PFSK-1 (cell line): ENCODE measurements at regions not wholly inside any gene's neighbourhood (a gene's known extent, or its start where the extent isn't known, plus 50 kb on each side); places are given as distances from the start of the nearest gene placed in this dataset.

Source experiments
- FOXP2 ChIP-seq: optimal IDR thresholded peaks from 2 replicates; pipeline ENCODE3; 2011; ENCODE audit warnings: borderline replicate concordance, control low read depth, inconsistent platforms; ENCODE audit not compliant: insufficient read depth; ENCODE audit errors: extremely low read length, extremely low read depth
- POLR2AphosphoS5 ChIP-seq: IDR thresholded peaks from 2 replicates; pipeline ENCODE4 v1.6.1; 2012; ENCODE audit warnings: low read depth, mild to moderate bottlenecking, control low read depth, low read length, moderate library complexity
- SIN3A ChIP-seq: IDR thresholded peaks from 2 replicates; pipeline ENCODE4 v1.6.1; 2012; ENCODE audit warnings: mild to moderate bottlenecking, low read length, moderate library complexity, borderline replicate concordance; ENCODE audit not compliant: insufficient read depth
- TAF1 ChIP-seq: IDR thresholded peaks from 2 replicates; pipeline ENCODE4 v1.6.1; 2012; ENCODE audit warnings: low read length, control low read depth, borderline replicate concordance; ENCODE audit not compliant: insufficient read depth
- TF ChIP-seq, protein P1 (sequence below), 2 experiments: IDR thresholded peaks; 2 replicates each; pipeline versions ENCODE4 v1.6.1 to v1.8.0; 2011 to 2012; ENCODE audit warnings: low read depth in 2 of 2, low read length in 2 of 2, control low read depth in 1 of 2, inconsistent platforms in 1 of 2, mild to moderate bottlenecking in 1 of 2, moderate library complexity in 1 of 2; ENCODE audit not compliant: insufficient read depth in 1 of 2

DNA sequence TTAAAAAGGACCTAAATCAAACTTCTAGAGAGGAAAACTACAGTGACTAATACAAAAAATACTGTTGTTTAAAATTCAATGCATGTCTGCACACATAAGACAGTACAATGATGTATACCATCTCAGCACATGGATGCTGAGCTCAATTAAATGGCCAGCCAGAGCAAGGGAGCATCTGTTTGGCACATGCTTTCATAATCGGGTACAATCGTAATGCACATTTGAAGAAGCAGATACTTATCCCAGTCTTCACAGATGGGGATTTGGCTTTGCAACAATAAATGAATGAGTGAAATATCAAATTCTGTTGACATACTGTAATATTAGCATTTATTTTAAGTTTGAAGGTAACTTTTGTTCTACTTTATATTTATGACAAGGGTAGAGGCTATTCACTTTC is 187.8 kb downstream of the CRPPA start:
- no peak for TF ChIP-seq SIN3A
- no peak for TF ChIP-seq TAF1
- TF ChIP-seq, protein P1, sequence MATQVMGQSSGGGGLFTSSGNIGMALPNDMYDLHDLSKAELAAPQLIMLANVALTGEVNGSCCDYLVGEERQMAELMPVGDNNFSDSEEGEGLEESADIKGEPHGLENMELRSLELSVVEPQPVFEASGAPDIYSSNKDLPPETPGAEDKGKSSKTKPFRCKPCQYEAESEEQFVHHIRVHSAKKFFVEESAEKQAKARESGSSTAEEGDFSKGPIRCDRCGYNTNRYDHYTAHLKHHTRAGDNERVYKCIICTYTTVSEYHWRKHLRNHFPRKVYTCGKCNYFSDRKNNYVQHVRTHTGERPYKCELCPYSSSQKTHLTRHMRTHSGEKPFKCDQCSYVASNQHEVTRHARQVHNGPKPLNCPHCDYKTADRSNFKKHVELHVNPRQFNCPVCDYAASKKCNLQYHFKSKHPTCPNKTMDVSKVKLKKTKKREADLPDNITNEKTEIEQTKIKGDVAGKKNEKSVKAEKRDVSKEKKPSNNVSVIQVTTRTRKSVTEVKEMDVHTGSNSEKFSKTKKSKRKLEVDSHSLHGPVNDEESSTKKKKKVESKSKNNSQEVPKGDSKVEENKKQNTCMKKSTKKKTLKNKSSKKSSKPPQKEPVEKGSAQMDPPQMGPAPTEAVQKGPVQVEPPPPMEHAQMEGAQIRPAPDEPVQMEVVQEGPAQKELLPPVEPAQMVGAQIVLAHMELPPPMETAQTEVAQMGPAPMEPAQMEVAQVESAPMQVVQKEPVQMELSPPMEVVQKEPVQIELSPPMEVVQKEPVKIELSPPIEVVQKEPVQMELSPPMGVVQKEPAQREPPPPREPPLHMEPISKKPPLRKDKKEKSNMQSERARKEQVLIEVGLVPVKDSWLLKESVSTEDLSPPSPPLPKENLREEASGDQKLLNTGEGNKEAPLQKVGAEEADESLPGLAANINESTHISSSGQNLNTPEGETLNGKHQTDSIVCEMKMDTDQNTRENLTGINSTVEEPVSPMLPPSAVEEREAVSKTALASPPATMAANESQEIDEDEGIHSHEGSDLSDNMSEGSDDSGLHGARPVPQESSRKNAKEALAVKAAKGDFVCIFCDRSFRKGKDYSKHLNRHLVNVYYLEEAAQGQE (IDR thresholded peaks at IDR 0.05; ENCODE audit: insufficient read depth in 1 of 2, low read depth in 2 of 2, low read length in 2 of 2) = no peak
- no peak for TF ChIP-seq FOXP2
- TF ChIP-seq POLR2AphosphoS5 = no peak

GRCh38 chr7:16232273-16232672 is 189.1 kb downstream of the CRPPA start:
- no peak for TF ChIP-seq FOXP2
- TF ChIP-seq POLR2AphosphoS5 = no peak
- TF ChIP-seq, protein P1 (IDR thresholded peaks at IDR 0.05; ENCODE audit: insufficient read depth in 1 of 2, low read depth in 2 of 2, low read length in 2 of 2) = no peak
- no peak for TF ChIP-seq SIN3A
- TF ChIP-seq TAF1 = no peak

- no peak for TF ChIP-seq POLR2AphosphoS5
- no peak for TF ChIP-seq TAF1
- no peak for TF ChIP-seq FOXP2
- TF ChIP-seq, protein P1 (IDR thresholded peaks at IDR 0.05; ENCODE audit: insufficient read depth in 1 of 2, low read depth in 2 of 2, low read length in 2 of 2) = no peak
- no peak for TF ChIP-seq SIN3A
These were observed 197.2 kb downstream of the CRPPA start for GRCh38 chr7:16223963-16224707.

GRCh38 chr7:16212610-16213009 is 208.7 kb downstream of the CRPPA start:
- no peak for TF ChIP-seq TAF1
- TF ChIP-seq POLR2AphosphoS5 = no peak
- TF ChIP-seq FOXP2 = no peak
- TF ChIP-seq, protein P1 (IDR thresholded peaks at IDR 0.05; ENCODE audit: insufficient read depth in 1 of 2, low read depth in 2 of 2, low read length in 2 of 2) = no peak
- TF ChIP-seq SIN3A = no peak

GRCh38 chr7:16212032-16212431 is 209.3 kb downstream of the CRPPA start:
- TF ChIP-seq POLR2AphosphoS5 = no peak
- no peak for TF ChIP-seq SIN3A
- no peak for TF ChIP-seq FOXP2
- TF ChIP-seq, protein P1 (IDR thresholded peaks at IDR 0.05; ENCODE audit: insufficient read depth in 1 of 2, low read depth in 2 of 2, low read length in 2 of 2) = no peak
- TF ChIP-seq TAF1 = no peak
